GM18519 (cell line): ENCODE measurements at regions not wholly inside any gene's neighbourhood (a gene's known extent, or its start where the extent isn't known, plus 50 kb on each side); places are given as distances from the start of the nearest gene placed in this dataset.
"Not testable (repeated sequence)": the region's sequence is repeated elsewhere in the genome, so short reads cannot be mapped to it uniquely, and the experiment has no call there.

Source experiments
- ATAC-seq: cut with Tn5 transposase; IDR thresholded peaks from one replicate; pipeline ENCODE4 v1.9.1; 2021; ENCODE audit warnings: mild to moderate bottlenecking, moderate library complexity; ENCODE audit not compliant: unreplicated experiment, low FRiP score

- ATAC-seq: no peak
These were observed 202.2 kb downstream of the EXOC5 start for GRCh38 chr14:57066463-57066862.

GRCh38 chr14:57061009-57061711, 207.5 kb downstream of the EXOC5 start:
- no peak for ATAC-seq

- ATAC-seq: peak; percentile 90
These were observed 208.3 kb downstream of the EXOC5 start for GRCh38 chr14:57060276-57060955.

GRCh38 chr14:57058319-57058718, 210.4 kb downstream of the EXOC5 start:
- ATAC-seq: no peak

- no peak for ATAC-seq
These were observed 210.9 kb downstream of the EXOC5 start for GRCh38 chr14:57057803-57058202.

- ATAC-seq: not testable (repeated sequence)
These were observed 212.2 kb downstream of the EXOC5 start for GRCh38 chr14:57056522-57056921.

GRCh38 chr14:57052705-57053302, 215.9 kb downstream of the EXOC5 start:
- ATAC-seq: no peak

- no peak for ATAC-seq
These were observed 217.1 kb downstream of the EXOC5 start for GRCh38 chr14:57051633-57052032.

- no peak for ATAC-seq
These were observed 218.9 kb downstream of the EXOC5 start for GRCh38 chr14:57049848-57050247.

- ATAC-seq: no peak
These were observed 222.5 kb downstream of the EXOC5 start for GRCh38 chr14:57046175-57046574.

GRCh38 chr14:57044101-57044973, 224.4 kb downstream of the EXOC5 start:
- ATAC-seq: not testable (repeated sequence)

GRCh38 chr14:57038689-57039088, 228.4 kb upstream of the OTX2 start:
- peak; percentile 89 for ATAC-seq

GRCh38 chr14:57031474-57031873, 221.2 kb upstream of the OTX2 start:
- no peak for ATAC-seq

- no peak for ATAC-seq
These were observed 219.5 kb upstream of the OTX2 start for GRCh38 chr14:57029620-57030253.

- ATAC-seq: no peak
These were observed 215.2 kb upstream of the OTX2 start for GRCh38 chr14:57025456-57025855.

- no peak for ATAC-seq
These were observed 212.3 kb upstream of the OTX2 start for GRCh38 chr14:57022608-57023007.

GRCh38 chr14:57018065-57018464, 207.8 kb upstream of the OTX2 start:
- no peak for ATAC-seq

- ATAC-seq: no peak
These were observed 203.7 kb upstream of the OTX2 start for GRCh38 chr14:57013987-57014386.

GRCh38 chr14:57009585-57010515, 199.6 kb upstream of the OTX2 start:
- ATAC-seq: no peak
